Caco-2 (cell line): ENCODE measurements at regions not wholly inside any gene's neighbourhood (a gene's known extent, or its start where the extent isn't known, plus 50 kb on each side); places are given as distances from the start of the nearest gene placed in this dataset.

Experiments
- BruUV-seq: library from RNA; stranded (reverse); fragments of 400-500 nt; replicated peaks from 2 replicates; lab custom pipeline; 2021; lab: Mats Ljungman, UMichigan
- CTCF ChIA-PET: fragments of 300-600 bp; sonication (Branson Sonifier 250); formaldehyde crosslinking; loops from one replicate; lab custom pipeline; 2022; ENCODE audit warnings: antibody characterized with exemption; lab: Charles Lee
- POLR2A ChIA-PET: fragments of 300-600 bp; sonication (Branson Sonifier 250); formaldehyde crosslinking; loops from one replicate; lab custom pipeline; 2022; ENCODE audit warnings: antibody characterized with exemption; lab: Charles Lee
- DNase-seq, 2 experiments: peaks; one replicate each; pipeline versions ENCODE4 v3.0.0 to v3.0.0-alpha.2; 2020 to 2022
- H3K27me3 ChIP-seq: replicated peaks from 2 replicates; pipeline ENCODE4 v1.6.0; 2011; ENCODE audit warnings: low read length; ENCODE audit not compliant: control insufficient read depth, insufficient read depth
- H3K36me3 ChIP-seq: 2 replicates; pipeline ENCODE4 v1.5.1; 2011; ENCODE audit warnings: low read length; ENCODE audit not compliant: control insufficient read depth, insufficient read depth
- H3K4me1 ChIP-seq: fragments of 250-450 bp; sonication (Bioruptor Pico); 2 replicates; pipeline ENCODE4 v1.5.1; 2020; ENCODE audit warnings: mild to moderate bottlenecking
- H3K4me3 ChIP-seq: 2 replicates; pipeline ENCODE4 v1.5.1; 2011; ENCODE audit warnings: low read depth, mild to moderate bottlenecking, control low read depth, low read length
- H3K9me3 ChIP-seq: fragments of 250-450 bp; sonication (Bioruptor Pico); 2 replicates; pipeline ENCODE4 v1.5.1; 2020; ENCODE audit warnings: mild to moderate bottlenecking, moderate library complexity
- H3K27ac Mint-ChIP-seq: one replicate; pipeline ENCODE4 v1.8.0; 2022; ENCODE audit warnings: mixed read lengths; ENCODE audit not compliant: unreplicated experiment
- H3K27me3 Mint-ChIP-seq: one replicate; pipeline ENCODE4 v1.8.0; 2022; ENCODE audit warnings: mixed read lengths; ENCODE audit not compliant: insufficient read depth, unreplicated experiment
- H3K36me3 Mint-ChIP-seq: one replicate; pipeline ENCODE4 v1.8.0; 2022; ENCODE audit warnings: mild to moderate bottlenecking, mixed read lengths; ENCODE audit not compliant: insufficient read depth, unreplicated experiment
- H3K4me1 Mint-ChIP-seq: one replicate; pipeline ENCODE4 v1.8.0; 2022; ENCODE audit warnings: low read depth, mixed read lengths; ENCODE audit not compliant: unreplicated experiment
- H3K4me3 Mint-ChIP-seq: one replicate; pipeline ENCODE4 v1.8.0; 2022; ENCODE audit warnings: mild to moderate bottlenecking, moderate library complexity, mixed read lengths; ENCODE audit not compliant: unreplicated experiment
- H3K9me3 Mint-ChIP-seq: one replicate; pipeline ENCODE4 v1.8.0; 2022; ENCODE audit warnings: mixed read lengths; ENCODE audit not compliant: unreplicated experiment
- intact Hi-C: fragments of 100-400 bp; cut with micrococcal nuclease; formaldehyde crosslinking; loops from one replicate; pipeline ENCODE4 v1.10.0; 2022; ENCODE audit not compliant: unreplicated experiment
- TF ChIP-seq, protein P1 (sequence below), 2 experiments: fragments of 200-600 bp in 1 of 2; IDR thresholded peaks; 1 replicate in 1 of 2; 2 replicates in 1 of 2; pipeline versions ENCODE4 v1.5.1 to v1.8.0; 2011 to 2022; ENCODE audit warnings: antibody characterized with exemption in 1 of 2, control low read depth in 1 of 2, inconsistent platforms in 1 of 2, low read depth in 1 of 2, low read length in 1 of 2, mild to moderate bottlenecking in 1 of 2, moderate library complexity in 1 of 2; ENCODE audit not compliant: insufficient read depth in 1 of 2, severe bottlenecking in 1 of 2, unreplicated experiment in 1 of 2

GRCh38 chr6:11462742-11463397 lies 74.7 kb upstream of the TMEM170B start:
- Mint-ChIP-seq H3K36me3 (no peaks in the 10 kb centered on the region), H3K27me3 (no peaks in the 10 kb centered on the region), H3K9me3 (peaks cover 8% of the 10 kb centered on the region), H3K4me1 (peaks cover 16% of the 10 kb centered on the region), H3K27ac (no peak overlapping the region), H3K4me3 (no peak overlapping the region)
- Histone ChIP-seq H3K9me3 (no peaks in the 10 kb centered on the region), H3K36me3 (no peaks in the 10 kb centered on the region), H3K4me3 (no peak overlapping the region), H3K4me1 (0 out of 2 replicates have a peak, but pooled peaks cover 7% of the 10 kb centered on the region), H3K27me3 (no peaks in the 10 kb centered on the region)
- ChIA-PET POLR2A (no interaction called here), CTCF (no interaction called here)
- no TSS peak for BruUV-seq
- TF ChIP-seq, protein P1, sequence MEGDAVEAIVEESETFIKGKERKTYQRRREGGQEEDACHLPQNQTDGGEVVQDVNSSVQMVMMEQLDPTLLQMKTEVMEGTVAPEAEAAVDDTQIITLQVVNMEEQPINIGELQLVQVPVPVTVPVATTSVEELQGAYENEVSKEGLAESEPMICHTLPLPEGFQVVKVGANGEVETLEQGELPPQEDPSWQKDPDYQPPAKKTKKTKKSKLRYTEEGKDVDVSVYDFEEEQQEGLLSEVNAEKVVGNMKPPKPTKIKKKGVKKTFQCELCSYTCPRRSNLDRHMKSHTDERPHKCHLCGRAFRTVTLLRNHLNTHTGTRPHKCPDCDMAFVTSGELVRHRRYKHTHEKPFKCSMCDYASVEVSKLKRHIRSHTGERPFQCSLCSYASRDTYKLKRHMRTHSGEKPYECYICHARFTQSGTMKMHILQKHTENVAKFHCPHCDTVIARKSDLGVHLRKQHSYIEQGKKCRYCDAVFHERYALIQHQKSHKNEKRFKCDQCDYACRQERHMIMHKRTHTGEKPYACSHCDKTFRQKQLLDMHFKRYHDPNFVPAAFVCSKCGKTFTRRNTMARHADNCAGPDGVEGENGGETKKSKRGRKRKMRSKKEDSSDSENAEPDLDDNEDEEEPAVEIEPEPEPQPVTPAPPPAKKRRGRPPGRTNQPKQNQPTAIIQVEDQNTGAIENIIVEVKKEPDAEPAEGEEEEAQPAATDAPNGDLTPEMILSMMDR (IDR thresholded peaks at IDR 0.05; ENCODE audit: insufficient read depth in 1 of 2, low read depth in 1 of 2, low read length in 1 of 2, severe bottlenecking in 1 of 2, unreplicated experiment in 1 of 2), result no peak
- no peak for DNase-seq
- intact Hi-C loops, result no loop called here

DNA sequence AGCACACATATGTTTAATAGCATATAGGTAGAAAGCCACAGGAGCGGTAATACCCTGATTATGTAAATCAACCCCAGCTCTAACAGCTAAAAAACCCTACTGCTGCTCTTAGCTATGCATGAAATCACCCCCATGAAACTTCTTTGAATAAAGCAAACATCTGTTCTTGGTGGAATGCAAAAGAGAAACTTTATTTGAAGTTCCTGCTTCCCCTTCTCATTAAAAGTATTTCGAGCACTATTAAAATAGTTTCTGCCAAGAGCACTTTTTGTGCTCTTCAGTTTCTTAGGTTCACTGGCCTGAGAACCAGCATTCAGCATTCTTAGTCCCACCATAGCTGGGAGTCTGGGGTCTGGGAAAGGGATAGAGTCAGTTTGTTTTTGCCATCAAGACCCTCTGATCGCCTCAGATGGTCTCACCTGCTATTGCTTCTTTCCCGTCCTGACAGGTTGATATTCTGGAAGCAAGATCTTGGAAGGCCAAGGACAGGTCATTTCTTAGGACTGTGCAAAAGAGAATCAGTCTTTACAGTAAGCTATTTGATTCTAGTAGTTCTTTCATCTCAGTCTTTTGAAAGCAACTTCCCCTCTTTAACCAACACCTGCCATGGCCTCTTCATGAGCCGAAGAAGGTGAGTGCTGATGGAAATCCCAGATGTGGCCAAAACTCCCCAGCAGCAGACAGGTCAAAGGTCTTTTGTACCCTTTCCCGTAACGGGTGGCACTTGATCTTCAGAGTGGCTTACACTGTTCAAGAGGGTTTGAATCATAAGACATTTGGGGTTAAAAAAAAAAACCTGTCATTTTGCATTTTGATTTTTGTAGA lies 76.5 kb upstream of the TMEM170B start:
- Histone ChIP-seq H3K36me3 (no peaks in the 10 kb centered on the region), H3K4me1 (0 out of 2 replicates have a peak, but pooled peaks cover 7% of the 10 kb centered on the region), H3K27me3 (no peaks in the 10 kb centered on the region), H3K9me3 (no peaks in the 10 kb centered on the region), H3K4me3 (no peak overlapping the region)
- no peak overlapping the region for H3K27ac Mint-ChIP-seq
- POLR2A ChIA-PET, result no interaction called here
- peaks cover 16% of the 10 kb centered on the region for H3K4me1 Mint-ChIP-seq
- DNase-seq, result no peak
- intact Hi-C loops, result no loop called here
- peaks cover 8% of the 10 kb centered on the region for H3K9me3 Mint-ChIP-seq
- no peaks in the 10 kb centered on the region for H3K27me3 Mint-ChIP-seq
- CTCF ChIA-PET, result no interaction called here
- H3K4me3 Mint-ChIP-seq, result no peak overlapping the region
- no TSS peak for BruUV-seq
- H3K36me3 Mint-ChIP-seq, result no peaks in the 10 kb centered on the region
- TF ChIP-seq, protein P1 (IDR thresholded peaks at IDR 0.05; ENCODE audit: insufficient read depth in 1 of 2, low read depth in 1 of 2, low read length in 1 of 2, severe bottlenecking in 1 of 2, unreplicated experiment in 1 of 2), result no peak

DNA sequence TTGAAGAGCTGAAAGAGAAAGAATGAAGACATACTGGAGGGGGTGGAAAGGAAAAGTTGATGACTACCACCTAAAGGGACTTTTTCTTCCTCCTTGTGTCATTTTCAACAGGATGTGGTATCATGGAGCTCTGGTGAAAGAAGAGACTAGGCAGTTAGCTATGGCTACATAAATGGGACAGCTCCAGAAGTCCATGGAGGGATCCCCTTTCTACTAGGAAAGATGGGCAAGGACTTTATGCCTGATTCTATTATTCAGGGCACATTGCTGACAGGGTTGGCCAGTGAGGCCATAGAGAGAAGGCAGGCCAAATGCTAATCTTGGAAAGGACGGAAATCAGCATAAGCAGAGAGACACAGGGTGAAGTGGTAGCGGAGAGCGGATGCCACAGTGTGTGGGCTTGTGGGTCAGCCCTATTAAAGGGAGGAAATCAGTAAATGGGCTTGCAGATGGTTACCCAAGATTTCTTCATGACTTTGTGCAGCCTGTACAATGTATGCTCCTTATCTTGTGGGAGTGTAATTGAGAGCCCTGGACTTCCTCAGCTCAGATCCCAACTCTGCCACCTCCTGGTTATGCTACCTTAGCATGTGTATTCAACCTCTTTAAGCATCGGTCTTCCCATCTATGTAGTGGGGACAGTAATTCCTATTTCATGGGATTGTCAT lies 77.4 kb upstream of the TMEM170B start:
- 0 out of 2 replicates have a peak, but pooled peaks cover 7% of the 10 kb centered on the region for H3K4me1 ChIP-seq
- H3K9me3 ChIP-seq, result no peaks in the 10 kb centered on the region
- peak in 1 of 2 experiments; percentile 4 for DNase-seq
- Mint-ChIP-seq H3K4me3 (no peak overlapping the region), H3K27me3 (no peaks in the 10 kb centered on the region), H3K4me1 (peaks cover 16% of the 10 kb centered on the region), H3K27ac (no peak overlapping the region), H3K9me3 (peaks cover 10% of the 10 kb centered on the region), H3K36me3 (no peaks in the 10 kb centered on the region)
- no peaks in the 10 kb centered on the region for H3K36me3 ChIP-seq
- no TSS peak for BruUV-seq
- CTCF ChIA-PET, result no interaction called here
- no peaks in the 10 kb centered on the region for H3K27me3 ChIP-seq
- POLR2A ChIA-PET, result no interaction called here
- intact Hi-C loops, result no loop called here
- no peak overlapping the region for H3K4me3 ChIP-seq
- TF ChIP-seq, protein P1 (IDR thresholded peaks at IDR 0.05; ENCODE audit: insufficient read depth in 1 of 2, low read depth in 1 of 2, low read length in 1 of 2, severe bottlenecking in 1 of 2, unreplicated experiment in 1 of 2), result no peak
